GM23338 (cell line): ENCODE measurements at regions not wholly inside any gene's neighbourhood (a gene's known extent, or its start where the extent isn't known, plus 50 kb on each side); places are given as distances from the start of the nearest gene placed in this dataset.

Source experiments
- ATAC-seq: fragments of 200-7000 bp; cut with Tn5 transposase; 3 replicates; pipeline ENCODE4 v1.9.1; 2020
- DNase-seq: peaks from one replicate; pipeline ENCODE4 v3.0.0-alpha.2; 2015; ENCODE audit warnings: low spot score
- H2AFZ ChIP-seq: fragments of 200-600 bp; sonication (generic); 2 replicates; pipeline ENCODE4 v1.8.0; 2016; ENCODE audit warnings: antibody characterized with exemption, mild to moderate bottlenecking, moderate library complexity
- H3F3A ChIP-seq: fragments of 200-600 bp; sonication (generic); replicated peaks from 2 replicates; pipeline ENCODE4 v1.8.0; 2017; ENCODE audit warnings: antibody characterized with exemption, mixed run types, low read depth
- H3K27ac ChIP-seq: fragments of 200-600 bp; sonication (generic); 2 replicates; pipeline ENCODE4 v1.6.1; 2016; ENCODE audit warnings: low read depth
- H3K27me3 ChIP-seq: fragments of 200-600 bp; sonication (generic); 2 replicates; pipeline ENCODE4 v1.8.0; 2016; ENCODE audit warnings: mild to moderate bottlenecking, mixed run types, moderate library complexity; ENCODE audit not compliant: insufficient read depth
- H3K36me3 ChIP-seq: fragments of 200-600 bp; sonication (generic); 2 replicates; pipeline ENCODE4 v1.8.0; 2016; ENCODE audit warnings: mild to moderate bottlenecking; ENCODE audit not compliant: insufficient read depth
- H3K4me1 ChIP-seq: fragments of 200-600 bp; sonication (generic); 2 replicates; pipeline ENCODE4 v1.8.0; 2016; ENCODE audit warnings: mild to moderate bottlenecking, moderate library complexity; ENCODE audit not compliant: insufficient read depth
- H3K4me2 ChIP-seq: fragments of 200-600 bp; sonication (generic); 2 replicates; pipeline ENCODE4 v1.7.1; 2017; ENCODE audit warnings: mixed run types
- H3K4me3 ChIP-seq: fragments of 200-600 bp; sonication (generic); 2 replicates; pipeline ENCODE4 v1.6.1; 2016; ENCODE audit warnings: mixed run types
- H3K79me2 ChIP-seq: fragments of 200-600 bp; sonication (generic); replicated peaks from 2 replicates; pipeline ENCODE4 v1.8.0; 2017; ENCODE audit warnings: mild to moderate bottlenecking; ENCODE audit not compliant: insufficient read depth
- H3K9me2 ChIP-seq: fragments of 200-600 bp; sonication (generic); 2 replicates; pipeline ENCODE4 v1.8.0; 2017; ENCODE audit not compliant: insufficient read depth
- H4K20me1 ChIP-seq: fragments of 200-600 bp; sonication (generic); replicated peaks from 2 replicates; pipeline ENCODE4 v1.8.0; 2017; ENCODE audit warnings: mild to moderate bottlenecking; ENCODE audit not compliant: insufficient read depth
- H3K27ac Mint-ChIP-seq: 2 replicates; pipeline ENCODE4 v1.8.0; 2020; ENCODE audit warnings: inconsistent platforms, mild to moderate bottlenecking, moderate library complexity, mixed read lengths
- H3K27me3 Mint-ChIP-seq: 3 replicates; pipeline ENCODE4 v1.8.0; 2022; ENCODE audit warnings: low read depth, mild to moderate bottlenecking, moderate library complexity, mixed read lengths, inconsistent platforms; ENCODE audit not compliant: insufficient read depth, poor library complexity
- H3K36me3 Mint-ChIP-seq: 3 replicates; pipeline ENCODE4 v1.8.0; 2021; ENCODE audit warnings: low read depth, mild to moderate bottlenecking, inconsistent platforms, moderate library complexity, mixed read lengths
- H3K4me1 Mint-ChIP-seq: 3 replicates; pipeline ENCODE4 v1.8.0; 2020; ENCODE audit warnings: mild to moderate bottlenecking, inconsistent platforms, mixed read lengths
- H3K4me3 Mint-ChIP-seq: 3 replicates; pipeline ENCODE4 v1.8.0; 2021; ENCODE audit warnings: moderate library complexity, mild to moderate bottlenecking, inconsistent platforms, mixed read lengths
- H3K9me3 Mint-ChIP-seq: 3 replicates; pipeline ENCODE4 v1.8.0; 2020; ENCODE audit warnings: moderate library complexity, mild to moderate bottlenecking, inconsistent platforms, mixed read lengths
- CREB1 ChIP-seq: fragments of 250-450 bp; sonication (Bioruptor Pico); IDR thresholded peaks from 2 replicates; pipeline ENCODE4 v1.5.0; 2020; ENCODE audit warnings: low read depth, mild to moderate bottlenecking, moderate library complexity
- CTCF ChIP-seq, 2 experiments: fragments of 200-600 bp in 1 of 2; sonication (generic) in 1 of 2; conservative IDR thresholded peaks; 2 replicates each; pipeline versions ENCODE4 v1.5.1 to v1.6.1; 2016 to 2017; ENCODE audit warnings: antibody characterized with exemption in 2 of 2, low read depth in 2 of 2, mild to moderate bottlenecking in 2 of 2, moderate library complexity in 1 of 2
- ETS1 ChIP-seq: IDR thresholded peaks from 2 replicates; pipeline ENCODE4 v1.6.1; 2016; ENCODE audit warnings: antibody characterized with exemption
- EZH2 ChIP-seq: fragments of 200-600 bp; sonication (generic); IDR thresholded peaks from one replicate; pipeline ENCODE4 v1.8.0; 2017; ENCODE audit warnings: antibody characterized with exemption, mild to moderate bottlenecking, low read depth; ENCODE audit not compliant: unreplicated experiment
- EZH2phosphoT487 ChIP-seq: fragments of 200-600 bp; sonication (generic); IDR thresholded peaks from one replicate; pipeline ENCODE4 v1.8.1; 2018; ENCODE audit warnings: antibody characterized with exemption; ENCODE audit not compliant: unreplicated experiment
- JUNB ChIP-seq: IDR thresholded peaks from one replicate; pipeline ENCODE4 v1.6.1; 2016; ENCODE audit warnings: antibody characterized with exemption; ENCODE audit not compliant: unreplicated experiment
- NANOG ChIP-seq: IDR thresholded peaks from 2 replicates; pipeline ENCODE4 v1.6.1; 2016; ENCODE audit warnings: antibody characterized with exemption, borderline replicate concordance
- POLR2AphosphoS5 ChIP-seq: IDR thresholded peaks from 2 replicates; pipeline ENCODE4 v1.6.1; 2016; ENCODE audit warnings: antibody characterized with exemption, low read depth
- REST ChIP-seq: IDR thresholded peaks from one replicate; pipeline ENCODE4 v1.6.1; 2018; ENCODE audit warnings: antibody characterized with exemption; ENCODE audit not compliant: unreplicated experiment
- STAT1 ChIP-seq: IDR thresholded peaks from one replicate; pipeline ENCODE4 v1.6.1; 2016; ENCODE audit warnings: antibody characterized with exemption; ENCODE audit not compliant: unreplicated experiment
- ZNF114 ChIP-seq: fragments of 250-450 bp; sonication (Bioruptor Pico); IDR thresholded peaks from 2 replicates; pipeline ENCODE4 v1.5.0; 2020; ENCODE audit warnings: mild to moderate bottlenecking, moderate library complexity
- ZNF331 ChIP-seq: fragments of 250-450 bp; sonication (Bioruptor Pico); IDR thresholded peaks from 2 replicates; pipeline ENCODE4 v1.5.0; 2020; ENCODE audit warnings: low read depth, mild to moderate bottlenecking, moderate library complexity
- ZNF462 ChIP-seq: fragments of 250-450 bp; sonication (Bioruptor Pico); IDR thresholded peaks from 2 replicates; pipeline ENCODE4 v1.5.0; 2020; ENCODE audit warnings: mild to moderate bottlenecking, moderate library complexity

GRCh38 chr20:12815778-12816408, 192.9 kb upstream of the SPTLC3 start:
- ATAC-seq (no peak), DNase-seq (no peak)
- TF ChIP-seq STAT1 (no peak), EZH2phosphoT487 (no peak), JUNB (no peak), NANOG (no peak), CTCF (conservative IDR thresholded peaks at IDR 0.05; ENCODE audit: low read depth in 2 of 2) (no peak; a peak in 1 of 4 replicates), ZNF331 (CRISPR knock-in tag) (no peak), ZNF114 (CRISPR knock-in tag) (no peak), REST (no peak), CREB1 (CRISPR knock-in tag) (no peak), ZNF462 (no peak), EZH2 (no peak), POLR2AphosphoS5 (no peak), ETS1 (no peak)
- no peaks in the 10 kb centered on the region; the same call in 2 of the 3 replicates for H3K4me1 Mint-ChIP-seq
- H3F3A ChIP-seq = no peaks in the 10 kb centered on the region
- no peaks in the 10 kb centered on the region for H3K79me2 ChIP-seq
- no peak overlapping the region for H3K4me3 Mint-ChIP-seq
- no peak overlapping the region for H3K4me2 ChIP-seq
- H2AFZ ChIP-seq = no peak overlapping the region
- no peak overlapping the region for H3K4me3 ChIP-seq
- H3K36me3 ChIP-seq = no peaks in the 10 kb centered on the region
- no peak overlapping the region for H3K27ac ChIP-seq
- no peaks in the 10 kb centered on the region; the same call in 2 of the 3 replicates for H3K9me3 Mint-ChIP-seq
- peaks cover 1% of the 10 kb centered on the region for H3K27me3 Mint-ChIP-seq
- H3K27me3 ChIP-seq = no peaks in the 10 kb centered on the region
- H3K27ac Mint-ChIP-seq = no peak overlapping the region
- H3K9me2 ChIP-seq = no peaks in the 10 kb centered on the region
- no peaks in the 10 kb centered on the region for H4K20me1 ChIP-seq
- H3K36me3 Mint-ChIP-seq = peaks cover 3% of the 10 kb centered on the region; the same call in 2 of the 3 replicates
- H3K4me1 ChIP-seq = no peaks in the 10 kb centered on the region
